GM12872 (cell line): ENCODE measurements at regions not wholly inside any gene's neighbourhood (a gene's known extent, or its start where the extent isn't known, plus 50 kb on each side); places are given as distances from the start of the nearest gene placed in this dataset.

Source experiments
- CTCF ChIP-seq: IDR thresholded peaks from 3 replicates; pipeline ENCODE4 v1.5.1; 2011; ENCODE audit warnings: low read depth, mild to moderate bottlenecking, low read length, moderate library complexity; ENCODE audit not compliant: insufficient read depth

- no peak for TF ChIP-seq CTCF
These were observed 79.1 kb upstream of the PTGFR start for GRCh38 chr1:78411707-78412106.

GRCh38 chr1:78415165-78415564 is 75.6 kb upstream of the PTGFR start:
- no peak for TF ChIP-seq CTCF

- TF ChIP-seq CTCF, result no peak
These were observed 71.5 kb upstream of the PTGFR start for GRCh38 chr1:78419309-78419708.

- TF ChIP-seq CTCF, result no peak
These were observed 70.6 kb upstream of the PTGFR start for GRCh38 chr1:78420181-78420580.

- TF ChIP-seq CTCF, result no peak
These were observed 70.1 kb upstream of the PTGFR start for GRCh38 chr1:78420688-78421087.

GRCh38 chr1:78424720-78425119 is 66.1 kb upstream of the PTGFR start:
- no peak for TF ChIP-seq CTCF

- TF ChIP-seq CTCF, result no peak
These were observed 64.4 kb upstream of the PTGFR start for GRCh38 chr1:78426408-78426807.

GRCh38 chr1:78427506-78427905 is 63.3 kb upstream of the PTGFR start:
- TF ChIP-seq CTCF, result no peak
